Breast epithelium (tissue), 4 donors: ENCODE measurements at regions not wholly inside any gene's neighbourhood (a gene's known extent, or its start where the extent isn't known, plus 50 kb on each side); places are given as distances from the start of the nearest gene placed in this dataset.
"Not testable (repeated sequence)": the region's sequence is repeated elsewhere in the genome, so short reads cannot be mapped to it uniquely, and the experiment has no call there.

ENCODE experiments used
- DNase-seq, 2 donors: peaks; one replicate each; pipeline ENCODE4 v3.0.0-alpha.2; 2019; ENCODE audit warnings: low spot score in 2 of 2
- H3K27ac ChIP-seq, 2 donors: fragments of 200-600 bp; sonication (generic) in 1 of 2; one replicate each; pipeline ENCODE4 v1.5.1; 2016 to 2019; ENCODE audit warnings: mild to moderate bottlenecking in 1 of 2
- H3K27me3 ChIP-seq, 2 donors: fragments of 200-600 bp; sonication (generic) in 1 of 2; one replicate each; pipeline versions ENCODE4 v1.5.1 to v1.6.0; 2017 to 2019; ENCODE audit warnings: control low read depth in 1 of 2, mild to moderate bottlenecking in 1 of 2
- H3K36me3 ChIP-seq: fragments of 200-600 bp; one replicate; pipeline ENCODE4 v1.5.1; 2019
- H3K4me1 ChIP-seq, 2 donors: fragments of 200-600 bp; sonication (generic); one replicate each; pipeline ENCODE4 v1.5.1; 2016 to 2019; ENCODE audit warnings: control low read depth in 1 of 2
- H3K4me3 ChIP-seq, 3 donors: fragments of 200-600 bp; sonication (generic); 1 replicate in 2 of 3; 2 replicates in 1 of 3; pipeline ENCODE4 v1.5.1; 2016 to 2019; ENCODE audit warnings: mild to moderate bottlenecking in 3 of 3, moderate library complexity in 2 of 3
- H3K9me3 ChIP-seq, 2 donors: fragments of 200-600 bp; sonication (generic) in 1 of 2; one replicate each; pipeline ENCODE4 v1.5.1; 2016 to 2019; ENCODE audit warnings: control low read depth in 1 of 2
- POLR2A ChIP-seq: fragments of 450-650 bp; IDR thresholded peaks from one replicate; pipeline ENCODE4 v1.6.1; 2016; ENCODE audit warnings: antibody characterized with exemption, mild to moderate bottlenecking, moderate library complexity
- POLR2AphosphoS5 ChIP-seq, 3 donors: sonication (generic); formaldehyde crosslinking; IDR thresholded peaks; one replicate each; pipeline ENCODE4 v1.6.1; 2017; ENCODE audit warnings: antibody characterized with exemption in 3 of 3
- intact Hi-C: fragments of 100-400 bp; cut with DNase I; formaldehyde crosslinking; loops from one replicate; pipeline ENCODE4 v1.15.1; 2023; ENCODE audit warnings: low total_unique reads
- TF ChIP-seq, protein P1 (sequence below), 3 donors: fragments of 450-650 bp; IDR thresholded peaks; one replicate each; pipeline ENCODE4 v1.5.1; 2016 to 2017; ENCODE audit warnings: antibody characterized with exemption in 3 of 3, mild to moderate bottlenecking in 3 of 3, moderate library complexity in 3 of 3

DNA sequence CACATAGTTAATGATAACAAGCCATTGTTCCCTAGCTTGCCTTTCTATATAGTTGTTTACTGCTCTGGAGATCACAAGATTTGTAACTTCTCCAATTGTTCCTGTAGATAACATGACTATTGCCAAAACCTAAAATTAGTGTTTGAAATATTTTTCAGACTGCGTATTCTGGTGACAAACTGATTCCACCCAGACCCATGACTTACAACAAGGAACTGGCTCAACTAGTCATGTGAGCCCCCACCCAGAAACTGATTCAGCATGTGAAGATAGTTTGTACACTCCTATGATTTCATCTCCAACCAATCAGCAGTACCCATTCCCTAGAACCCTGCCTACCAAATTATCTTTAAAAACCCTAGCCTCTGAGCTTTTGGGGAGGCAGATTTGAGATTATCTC is 131.4 kb upstream of the BCL9 start:
- TF ChIP-seq POLR2AphosphoS5 (IDR thresholded peaks at IDR 0.05) (no peak), POLR2A (no peak)
- TF ChIP-seq, protein P1, sequence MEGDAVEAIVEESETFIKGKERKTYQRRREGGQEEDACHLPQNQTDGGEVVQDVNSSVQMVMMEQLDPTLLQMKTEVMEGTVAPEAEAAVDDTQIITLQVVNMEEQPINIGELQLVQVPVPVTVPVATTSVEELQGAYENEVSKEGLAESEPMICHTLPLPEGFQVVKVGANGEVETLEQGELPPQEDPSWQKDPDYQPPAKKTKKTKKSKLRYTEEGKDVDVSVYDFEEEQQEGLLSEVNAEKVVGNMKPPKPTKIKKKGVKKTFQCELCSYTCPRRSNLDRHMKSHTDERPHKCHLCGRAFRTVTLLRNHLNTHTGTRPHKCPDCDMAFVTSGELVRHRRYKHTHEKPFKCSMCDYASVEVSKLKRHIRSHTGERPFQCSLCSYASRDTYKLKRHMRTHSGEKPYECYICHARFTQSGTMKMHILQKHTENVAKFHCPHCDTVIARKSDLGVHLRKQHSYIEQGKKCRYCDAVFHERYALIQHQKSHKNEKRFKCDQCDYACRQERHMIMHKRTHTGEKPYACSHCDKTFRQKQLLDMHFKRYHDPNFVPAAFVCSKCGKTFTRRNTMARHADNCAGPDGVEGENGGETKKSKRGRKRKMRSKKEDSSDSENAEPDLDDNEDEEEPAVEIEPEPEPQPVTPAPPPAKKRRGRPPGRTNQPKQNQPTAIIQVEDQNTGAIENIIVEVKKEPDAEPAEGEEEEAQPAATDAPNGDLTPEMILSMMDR (IDR thresholded peaks at IDR 0.05) = no peak
- H3K27me3 ChIP-seq = peaks cover 0 to 3% of the 10 kb centered on the region in 2 donors
- no peak overlapping the region for H3K4me3 ChIP-seq
- intact Hi-C loops = no loop called here
- no peaks in the 10 kb centered on the region for H3K36me3 ChIP-seq
- no peaks in the 10 kb centered on the region for H3K4me1 ChIP-seq
- H3K27ac ChIP-seq = no peak overlapping the region
- no peak for DNase-seq
- H3K9me3 ChIP-seq = peaks cover 0 to 7% of the 10 kb centered on the region in 2 donors

GRCh38 chr1:147413110-147413605 is 128.1 kb upstream of the BCL9 start:
- Histone ChIP-seq H3K9me3 (peaks cover 0 to 7% of the 10 kb centered on the region in 2 donors), H3K36me3 (no peaks in the 10 kb centered on the region), H3K27me3 (peaks cover 0 to 3% of the 10 kb centered on the region in 2 donors), H3K27ac (no peak overlapping the region), H3K4me1 (no peaks in the 10 kb centered on the region), H3K4me3 (no peak overlapping the region)
- DNase-seq = no peak
- intact Hi-C loops = no loop called here
- TF ChIP-seq POLR2AphosphoS5 (IDR thresholded peaks at IDR 0.05) (no peak), POLR2A (no peak)
- TF ChIP-seq, protein P1 (IDR thresholded peaks at IDR 0.05) = no peak

GRCh38 chr1:147414505-147415163 is 126.7 kb upstream of the BCL9 start:
- Histone ChIP-seq H3K36me3 (no peaks in the 10 kb centered on the region), H3K9me3 (peaks cover 0 to 7% of the 10 kb centered on the region in 2 donors), H3K27ac (no peak overlapping the region), H3K4me3 (no peak overlapping the region), H3K27me3 (peaks cover 0 to 3% of the 10 kb centered on the region in 2 donors), H3K4me1 (no peaks in the 10 kb centered on the region)
- DNase-seq = no peak
- TF ChIP-seq POLR2AphosphoS5 (IDR thresholded peaks at IDR 0.05) (no peak), POLR2A (no peak)
- TF ChIP-seq, protein P1 (IDR thresholded peaks at IDR 0.05) = no peak
- intact Hi-C loops = no loop called here

- Histone ChIP-seq H3K27ac (no peak overlapping the region), H3K27me3 (peaks cover 0 to 3% of the 10 kb centered on the region in 2 donors), H3K36me3 (no peaks in the 10 kb centered on the region), H3K9me3 (no peaks in the 10 kb centered on the region), H3K4me3 (no peak overlapping the region), H3K4me1 (no peaks in the 10 kb centered on the region)
- TF ChIP-seq POLR2AphosphoS5 (IDR thresholded peaks at IDR 0.05) (no peak), POLR2A (no peak)
- TF ChIP-seq, protein P1 (IDR thresholded peaks at IDR 0.05) = no peak
- no peak for DNase-seq
- intact Hi-C loops = no loop called here
Measured at GRCh38 chr1:147417024-147417423, 124.3 kb upstream of the BCL9 start.

DNA sequence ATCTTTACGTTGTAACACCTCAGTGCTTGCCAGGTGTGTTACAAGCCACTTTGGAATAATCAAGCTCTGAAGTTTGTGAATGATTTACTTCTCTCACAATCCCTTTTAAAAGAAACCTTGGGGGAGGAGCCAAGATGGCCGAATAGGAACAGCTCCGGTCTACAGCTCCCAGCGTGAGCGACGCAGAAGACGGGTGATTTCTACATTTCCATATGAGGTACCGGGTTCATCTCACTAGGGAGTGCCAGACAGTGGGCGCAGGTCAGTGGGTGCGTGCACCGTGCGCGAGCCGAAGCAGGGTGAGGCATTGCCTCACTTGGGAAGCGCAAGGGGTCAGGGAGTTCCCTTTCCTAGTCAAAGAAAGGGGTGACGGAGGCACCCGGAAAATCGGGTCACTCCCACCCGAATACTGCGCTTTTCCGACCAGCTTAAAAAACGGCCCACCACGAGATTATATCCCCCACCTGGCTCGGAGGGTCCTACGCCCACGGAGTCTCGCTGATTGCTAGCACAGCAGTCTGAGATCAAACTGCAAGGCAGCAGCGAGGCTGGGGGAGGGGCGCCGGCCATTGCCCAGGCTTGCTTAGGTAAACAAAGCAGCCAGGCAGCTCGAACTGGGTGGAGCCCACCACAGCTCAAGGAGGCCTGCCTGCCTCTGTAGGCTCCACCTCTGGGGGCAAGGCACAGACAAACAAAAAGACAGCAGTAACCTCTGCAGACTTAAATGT is 118.0 kb upstream of the BCL9 start:
- H3K36me3 ChIP-seq, H3K27ac ChIP-seq, H3K4me3 ChIP-seq, H3K4me1 ChIP-seq, H3K9me3 ChIP-seq, DNase-seq, H3K27me3 ChIP-seq, intact Hi-C loops: not testable (repeated sequence)
